CD4-positive, alpha-beta T cell (primary cell): ENCODE measurements at regions not wholly inside any gene's neighbourhood (a gene's known extent, or its start where the extent isn't known, plus 50 kb on each side); places are given as distances from the start of the nearest gene placed in this dataset.

Experiments used
- ATAC-seq: fragments of 200-7000 bp; cut with Tn5 transposase; one replicate; pipeline ENCODE4 v1.10.0; 2022; ENCODE audit warnings: mild to moderate bottlenecking; ENCODE audit not compliant: poor library complexity
- CTCF ChIA-PET: fragments of 350-600 bp; sonication (Branson Sonifier 250); formaldehyde crosslinking; loops from one replicate; lab custom pipeline; 2021; ENCODE audit warnings: antibody characterized with exemption, inconsistent platforms; lab: Charles Lee
- POLR2A ChIA-PET: fragments of 350-600 bp; sonication (Branson Sonifier 250); formaldehyde crosslinking; loops from one replicate; lab custom pipeline; 2021; ENCODE audit warnings: antibody characterized with exemption, inconsistent platforms; lab: Charles Lee
- DNase-seq, 14 experiments: peaks; one replicate each; pipeline ENCODE4 v3.0.0-alpha.2; 2013 to 2020; ENCODE audit warnings: mixed read lengths in 2 of 14
- H3K27ac ChIP-seq, 2 donors: one replicate each; pipeline versions ENCODE4 v1.5.1 to v1.7.0; 2013; ENCODE audit warnings: low read length in 2 of 2, low read depth in 1 of 2, mild to moderate bottlenecking in 1 of 2
- H3K27me3 ChIP-seq, 2 experiments: 1 replicate in 1 of 2; 2 replicates in 1 of 2; pipeline versions ENCODE4 v1.6.1 to v1.7.0; 2013; ENCODE audit warnings: low read length in 2 of 2, control low read depth in 1 of 2, mild to moderate bottlenecking in 1 of 2, moderate library complexity in 1 of 2; ENCODE audit not compliant: insufficient read depth in 2 of 2, control insufficient read depth in 1 of 2
- H3K36me3 ChIP-seq: one replicate; pipeline ENCODE4 v1.6.1; 2013; ENCODE audit warnings: low read length, control low read depth; ENCODE audit not compliant: insufficient read depth
- H3K4me1 ChIP-seq: one replicate; pipeline ENCODE4 v1.6.1; 2013; ENCODE audit warnings: low read length, control low read depth; ENCODE audit not compliant: insufficient read depth
- H3K4me3 ChIP-seq: one replicate; pipeline ENCODE4 v1.5.1; 2013; ENCODE audit warnings: mild to moderate bottlenecking, low read length, moderate library complexity
- H3K9me3 ChIP-seq, 2 experiments: 1 replicate in 1 of 2; 2 replicates in 1 of 2; pipeline versions ENCODE4 v1.6.1 to v1.7.0; 2013; ENCODE audit warnings: low read length in 2 of 2, mild to moderate bottlenecking in 2 of 2, control low read depth in 1 of 2, moderate library complexity in 1 of 2; ENCODE audit not compliant: control insufficient read depth in 1 of 2, insufficient read depth in 1 of 2
- H3K27ac Mint-ChIP-seq: one replicate; pipeline ENCODE4 v1.8.0; 2020; ENCODE audit warnings: mixed read lengths
- H3K27me3 Mint-ChIP-seq: one replicate; pipeline ENCODE4 v1.8.0; 2021; ENCODE audit warnings: mixed read lengths
- H3K36me3 Mint-ChIP-seq: one replicate; pipeline ENCODE4 v1.8.0; 2021; ENCODE audit warnings: low read depth, mixed read lengths
- H3K4me1 Mint-ChIP-seq: one replicate; pipeline ENCODE4 v1.8.0; 2021; ENCODE audit warnings: low read depth, mixed read lengths
- H3K4me3 Mint-ChIP-seq: one replicate; pipeline ENCODE4 v1.8.0; 2020; ENCODE audit warnings: mild to moderate bottlenecking, mixed read lengths
- H3K9me3 Mint-ChIP-seq: one replicate; pipeline ENCODE4 v1.8.0; 2020; ENCODE audit warnings: mixed read lengths
- intact Hi-C, 2 experiments: fragments of 100-400 bp; cut with DNase I in 1 of 2; cut with micrococcal nuclease in 1 of 2; formaldehyde crosslinking; loops; one replicate each; pipeline versions ENCODE4 v1.15.1 to v1.9.0; 2023 to 2025; cut with DNase I, micrococcal nuclease
- TF ChIP-seq, protein P1 (sequence below): fragments of 200-600 bp; IDR thresholded peaks from one replicate; pipeline ENCODE4 v1.8.0; 2022; ENCODE audit warnings: antibody characterized with exemption, mild to moderate bottlenecking

DNA sequence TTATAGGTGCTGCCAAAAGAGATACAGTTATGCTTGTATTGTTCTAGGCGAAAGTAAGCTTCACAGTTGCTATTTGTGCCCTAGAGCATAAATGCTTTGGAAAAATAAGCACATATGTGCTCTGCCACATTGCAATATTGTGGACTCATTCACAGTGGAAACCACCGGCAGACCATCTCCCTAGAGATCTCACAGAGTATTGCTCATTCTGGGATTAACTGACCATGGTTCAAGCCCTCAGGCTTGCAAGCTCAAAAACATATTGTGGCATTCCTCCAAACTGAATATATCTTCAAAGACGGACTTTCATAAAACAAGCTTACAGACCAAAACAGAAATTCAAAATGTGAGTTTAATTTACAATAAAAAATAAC is 158.2 kb upstream of the CCDC150 start:
- no peak overlapping the region for H3K27ac ChIP-seq
- CTCF ChIA-PET: no interaction called here
- H3K27ac Mint-ChIP-seq: no peak overlapping the region
- no peaks in the 10 kb centered on the region for H3K4me1 ChIP-seq
- no peaks in the 10 kb centered on the region for H3K36me3 Mint-ChIP-seq
- H3K9me3 ChIP-seq: no peaks in the 10 kb centered on the region
- H3K4me1 Mint-ChIP-seq: no peaks in the 10 kb centered on the region
- no peak for DNase-seq
- peaks cover 0 to 11% of the 10 kb centered on the region in 2 experiments for H3K27me3 ChIP-seq
- intact Hi-C loops: no loop called here
- H3K4me3 Mint-ChIP-seq: no peak overlapping the region
- H3K4me3 ChIP-seq: no peak overlapping the region
- no peak for ATAC-seq
- no peaks in the 10 kb centered on the region for H3K9me3 Mint-ChIP-seq
- peaks cover 53% of the 10 kb centered on the region for H3K27me3 Mint-ChIP-seq
- POLR2A ChIA-PET: no interaction called here
- no peaks in the 10 kb centered on the region for H3K36me3 ChIP-seq
- TF ChIP-seq, protein P1, sequence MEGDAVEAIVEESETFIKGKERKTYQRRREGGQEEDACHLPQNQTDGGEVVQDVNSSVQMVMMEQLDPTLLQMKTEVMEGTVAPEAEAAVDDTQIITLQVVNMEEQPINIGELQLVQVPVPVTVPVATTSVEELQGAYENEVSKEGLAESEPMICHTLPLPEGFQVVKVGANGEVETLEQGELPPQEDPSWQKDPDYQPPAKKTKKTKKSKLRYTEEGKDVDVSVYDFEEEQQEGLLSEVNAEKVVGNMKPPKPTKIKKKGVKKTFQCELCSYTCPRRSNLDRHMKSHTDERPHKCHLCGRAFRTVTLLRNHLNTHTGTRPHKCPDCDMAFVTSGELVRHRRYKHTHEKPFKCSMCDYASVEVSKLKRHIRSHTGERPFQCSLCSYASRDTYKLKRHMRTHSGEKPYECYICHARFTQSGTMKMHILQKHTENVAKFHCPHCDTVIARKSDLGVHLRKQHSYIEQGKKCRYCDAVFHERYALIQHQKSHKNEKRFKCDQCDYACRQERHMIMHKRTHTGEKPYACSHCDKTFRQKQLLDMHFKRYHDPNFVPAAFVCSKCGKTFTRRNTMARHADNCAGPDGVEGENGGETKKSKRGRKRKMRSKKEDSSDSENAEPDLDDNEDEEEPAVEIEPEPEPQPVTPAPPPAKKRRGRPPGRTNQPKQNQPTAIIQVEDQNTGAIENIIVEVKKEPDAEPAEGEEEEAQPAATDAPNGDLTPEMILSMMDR: no peak

DNA sequence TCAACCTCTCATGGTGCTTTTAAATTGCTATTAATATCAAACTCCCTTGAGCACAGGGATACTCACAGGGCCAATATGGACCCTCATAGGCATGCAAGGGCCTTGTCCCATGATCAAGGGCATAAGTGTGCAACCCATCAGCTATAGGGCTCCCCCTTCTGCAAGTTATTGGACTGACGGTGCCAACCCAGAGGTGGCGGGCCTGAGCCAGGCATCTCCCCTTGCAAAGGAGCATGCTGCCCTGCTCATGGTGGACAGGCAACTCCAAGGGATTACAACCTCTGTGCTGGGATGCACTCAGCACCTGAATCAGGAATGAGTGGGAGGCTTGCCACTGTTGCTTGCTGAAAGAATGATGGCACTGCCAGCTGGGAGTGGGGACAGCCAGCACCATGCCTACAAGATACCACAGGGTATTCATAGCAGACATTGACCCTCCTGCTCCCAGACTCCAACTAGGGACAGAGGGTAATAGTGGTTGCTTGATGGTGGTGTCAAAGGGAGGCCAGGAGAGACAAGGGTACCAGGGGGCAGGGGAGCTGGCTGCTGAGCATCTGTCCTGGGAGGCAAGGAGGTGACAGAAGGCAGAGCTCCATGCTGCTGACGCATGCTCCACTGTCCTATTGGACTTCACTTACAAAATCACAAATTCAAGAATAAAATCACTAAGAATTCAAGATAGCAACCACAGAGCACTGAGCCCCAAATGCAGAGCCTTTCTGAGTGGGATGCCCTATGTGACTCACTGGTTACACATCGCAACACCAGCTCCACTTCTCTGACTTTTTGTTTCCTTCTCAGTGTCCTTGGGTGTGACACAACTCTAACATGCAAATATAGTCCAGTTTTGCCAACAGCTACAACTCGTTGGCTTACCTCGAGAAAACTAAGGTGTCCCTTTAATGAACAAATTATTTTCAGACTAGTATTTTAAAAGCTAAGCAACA is 157.1 kb upstream of the CCDC150 start:
- Histone ChIP-seq H3K27me3 (peaks cover 0 to 13% of the 10 kb centered on the region in 2 experiments), H3K36me3 (no peaks in the 10 kb centered on the region), H3K9me3 (no peaks in the 10 kb centered on the region), H3K4me3 (no peak overlapping the region), H3K27ac (no peak overlapping the region), H3K4me1 (no peaks in the 10 kb centered on the region)
- ChIA-PET CTCF (interaction anchor here (0.7 kb wide), 1 partner anchor 1140 kb away, joined by 3 read pairs; no protein-coding TSS in a partner anchor), POLR2A (no interaction called here)
- Mint-ChIP-seq H3K9me3 (no peaks in the 10 kb centered on the region), H3K4me1 (no peaks in the 10 kb centered on the region), H3K27ac (no peak overlapping the region), H3K36me3 (no peaks in the 10 kb centered on the region), H3K4me3 (no peak overlapping the region), H3K27me3 (peaks cover 54% of the 10 kb centered on the region)
- ATAC-seq (no peak), DNase-seq (no peak)
- TF ChIP-seq, protein P1: no peak
- intact Hi-C loops: no loop called here

DNA sequence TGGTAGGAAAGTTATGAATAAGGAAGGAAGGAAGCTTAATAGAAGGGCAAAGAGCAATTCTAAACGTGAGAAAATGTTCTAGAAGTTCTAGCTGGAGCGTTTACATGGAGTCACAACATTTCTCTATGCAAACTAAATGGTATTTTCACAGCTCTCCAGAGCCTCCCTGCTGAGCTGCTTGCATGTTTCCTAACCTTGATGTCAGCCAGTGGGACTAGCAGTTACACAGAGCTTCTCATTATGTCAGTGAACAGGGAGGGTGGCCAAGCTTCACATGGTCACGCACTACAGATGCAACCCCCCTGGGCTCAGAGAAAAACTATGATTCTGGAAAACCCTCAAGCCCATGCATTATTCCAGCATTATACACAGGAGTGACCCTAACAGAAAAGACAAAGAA is 153.4 kb upstream of the CCDC150 start:
- ChIA-PET POLR2A (no interaction called here), CTCF (no interaction called here)
- Histone ChIP-seq H3K27ac (no peak overlapping the region), H3K4me3 (no peak overlapping the region), H3K27me3 (peaks cover 0 to 12% of the 10 kb centered on the region in 2 experiments), H3K4me1 (no peaks in the 10 kb centered on the region), H3K9me3 (no peaks in the 10 kb centered on the region), H3K36me3 (no peaks in the 10 kb centered on the region)
- Mint-ChIP-seq H3K36me3 (no peaks in the 10 kb centered on the region), H3K4me3 (no peak overlapping the region), H3K4me1 (no peaks in the 10 kb centered on the region), H3K27ac (no peak overlapping the region), H3K9me3 (no peaks in the 10 kb centered on the region), H3K27me3 (peaks cover 51% of the 10 kb centered on the region)
- TF ChIP-seq, protein P1: no peak
- intact Hi-C loops: no loop called here
- DNase-seq (no peak), ATAC-seq (no peak)
